Gastroesophageal sphincter (tissue), 3 donors: ENCODE measurements at regions not wholly inside any gene's neighbourhood (a gene's known extent, or its start where the extent isn't known, plus 50 kb on each side); places are given as distances from the start of the nearest gene placed in this dataset.

ENCODE experiments used
- EP300 ChIP-seq: sonication (generic); formaldehyde crosslinking; IDR thresholded peaks from one replicate; pipeline ENCODE4 v1.6.1; 2017; ENCODE audit warnings: antibody characterized with exemption, mild to moderate bottlenecking
- POLR2A ChIP-seq, 2 donors: fragments of 450-650 bp; IDR thresholded peaks; one replicate each; pipeline ENCODE4 v1.6.1; 2017; ENCODE audit warnings: antibody characterized with exemption in 2 of 2, mild to moderate bottlenecking in 2 of 2, moderate library complexity in 1 of 2
- POLR2AphosphoS5 ChIP-seq: sonication (generic); formaldehyde crosslinking; IDR thresholded peaks from one replicate; pipeline ENCODE4 v1.6.1; 2017; ENCODE audit warnings: antibody characterized with exemption
- TF ChIP-seq, protein P1 (sequence below), 4 experiments: fragments of 200-600 bp in 2 of 4; fragments of 450-650 bp in 2 of 4; sonication (generic) in 1 of 4; IDR thresholded peaks; one replicate each; pipeline ENCODE4 v1.5.1; 2017 to 2019; ENCODE audit warnings: antibody characterized with exemption in 4 of 4, mild to moderate bottlenecking in 2 of 4, moderate library complexity in 2 of 4

DNA sequence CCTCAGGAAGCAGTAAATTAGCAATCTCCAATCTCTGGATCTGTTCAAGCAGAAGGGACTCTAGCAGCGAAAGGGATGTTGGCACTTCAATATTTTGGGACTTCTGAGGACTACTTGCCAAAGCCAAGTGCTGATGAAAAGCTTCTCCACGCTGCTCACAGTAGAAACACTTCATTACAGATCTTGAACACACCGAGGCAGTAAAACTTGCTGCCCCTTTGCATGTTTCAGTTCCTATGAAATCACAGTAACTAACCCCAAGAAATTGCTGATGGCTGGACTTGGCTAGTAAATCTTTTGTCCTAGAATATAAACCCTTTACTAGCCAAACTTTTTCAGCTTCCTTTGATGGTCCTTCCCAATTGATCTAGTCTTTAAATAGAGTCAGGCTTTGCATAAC is 750.5 kb upstream of the GRM7 start:
- TF ChIP-seq, protein P1, sequence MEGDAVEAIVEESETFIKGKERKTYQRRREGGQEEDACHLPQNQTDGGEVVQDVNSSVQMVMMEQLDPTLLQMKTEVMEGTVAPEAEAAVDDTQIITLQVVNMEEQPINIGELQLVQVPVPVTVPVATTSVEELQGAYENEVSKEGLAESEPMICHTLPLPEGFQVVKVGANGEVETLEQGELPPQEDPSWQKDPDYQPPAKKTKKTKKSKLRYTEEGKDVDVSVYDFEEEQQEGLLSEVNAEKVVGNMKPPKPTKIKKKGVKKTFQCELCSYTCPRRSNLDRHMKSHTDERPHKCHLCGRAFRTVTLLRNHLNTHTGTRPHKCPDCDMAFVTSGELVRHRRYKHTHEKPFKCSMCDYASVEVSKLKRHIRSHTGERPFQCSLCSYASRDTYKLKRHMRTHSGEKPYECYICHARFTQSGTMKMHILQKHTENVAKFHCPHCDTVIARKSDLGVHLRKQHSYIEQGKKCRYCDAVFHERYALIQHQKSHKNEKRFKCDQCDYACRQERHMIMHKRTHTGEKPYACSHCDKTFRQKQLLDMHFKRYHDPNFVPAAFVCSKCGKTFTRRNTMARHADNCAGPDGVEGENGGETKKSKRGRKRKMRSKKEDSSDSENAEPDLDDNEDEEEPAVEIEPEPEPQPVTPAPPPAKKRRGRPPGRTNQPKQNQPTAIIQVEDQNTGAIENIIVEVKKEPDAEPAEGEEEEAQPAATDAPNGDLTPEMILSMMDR (IDR thresholded peaks at IDR 0.05) = no peak
- TF ChIP-seq POLR2AphosphoS5 (no peak), POLR2A (IDR thresholded peaks at IDR 0.05) (no peak), EP300 (no peak)
